HT-29 (cell line): ENCODE measurements at regions not wholly inside any gene's neighbourhood (a gene's known extent, or its start where the extent isn't known, plus 50 kb on each side); places are given as distances from the start of the nearest gene placed in this dataset.

Experiments used
- DNase-seq: peaks from one replicate; pipeline ENCODE4 v3.0.0-alpha.2; 2015; ENCODE audit warnings: low spot score

DNA sequence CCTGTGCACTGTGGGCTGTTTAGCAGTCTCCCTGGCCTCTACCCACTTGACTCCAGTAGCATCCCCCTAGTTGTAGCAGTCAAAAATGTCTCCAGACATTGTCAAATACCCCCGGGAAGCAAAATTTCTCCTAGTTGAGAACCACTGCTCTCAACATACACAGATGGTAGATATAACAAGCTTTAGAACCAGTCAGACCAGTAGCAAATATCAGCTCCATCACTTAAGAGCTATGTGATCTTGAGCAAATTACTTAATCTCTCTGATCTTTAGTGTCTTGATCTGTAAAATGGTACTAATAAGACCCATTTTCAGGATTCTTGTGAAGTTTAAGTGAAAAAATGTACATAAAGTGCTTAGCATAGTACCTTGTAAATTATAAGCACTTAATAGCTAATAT, 96.2 kb downstream of the DUSP6 start:
- no peak for DNase-seq

- DNase-seq = no peak
These were observed 98.8 kb downstream of the DUSP6 start for GRCh38 chr12:89253488-89253887.

- no peak for DNase-seq
These were observed 100.0 kb downstream of the DUSP6 start for GRCh38 chr12:89252284-89252683.

- no peak for DNase-seq
These were observed 100.7 kb downstream of the DUSP6 start for GRCh38 chr12:89251342-89252271.

DNA sequence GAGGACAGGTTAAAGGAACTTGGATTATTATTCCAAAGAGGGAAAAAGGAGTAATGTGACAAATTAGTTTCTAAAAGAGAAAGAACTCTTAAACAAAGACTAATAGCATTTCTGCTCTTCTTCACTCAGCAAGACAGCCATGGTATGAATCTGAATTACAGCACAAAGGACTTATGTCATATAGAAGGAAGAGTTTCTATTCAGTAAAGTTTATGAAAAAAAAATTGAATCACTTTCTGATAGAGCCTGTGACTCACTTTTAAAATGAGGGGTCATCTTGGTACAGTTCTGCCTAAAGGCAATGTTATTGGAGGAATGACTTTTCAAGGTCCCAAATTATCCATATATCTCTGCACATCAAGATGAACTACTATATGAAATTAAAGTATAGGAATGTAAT, 101.7 kb downstream of the DUSP6 start:
- DNase-seq = no peak

DNA sequence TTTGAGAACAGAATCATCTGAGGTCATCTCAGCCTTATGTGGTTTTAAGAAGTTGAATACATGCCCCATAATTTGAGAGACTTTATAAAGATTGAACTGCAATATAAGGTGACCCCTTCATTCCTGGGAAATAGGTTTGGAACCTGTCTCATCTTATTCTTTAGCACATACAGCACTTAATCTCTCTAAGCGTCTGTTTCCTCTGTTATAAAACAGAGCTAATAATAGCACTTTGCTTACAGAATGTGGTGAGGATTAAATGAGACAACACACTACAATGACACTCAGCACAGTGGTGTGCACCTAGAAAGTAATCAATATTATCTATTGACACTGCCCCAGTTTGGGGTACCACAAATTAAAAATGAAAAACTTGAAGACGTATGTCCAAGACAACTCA, 102.1 kb downstream of the DUSP6 start:
- DNase-seq = no peak

DNA sequence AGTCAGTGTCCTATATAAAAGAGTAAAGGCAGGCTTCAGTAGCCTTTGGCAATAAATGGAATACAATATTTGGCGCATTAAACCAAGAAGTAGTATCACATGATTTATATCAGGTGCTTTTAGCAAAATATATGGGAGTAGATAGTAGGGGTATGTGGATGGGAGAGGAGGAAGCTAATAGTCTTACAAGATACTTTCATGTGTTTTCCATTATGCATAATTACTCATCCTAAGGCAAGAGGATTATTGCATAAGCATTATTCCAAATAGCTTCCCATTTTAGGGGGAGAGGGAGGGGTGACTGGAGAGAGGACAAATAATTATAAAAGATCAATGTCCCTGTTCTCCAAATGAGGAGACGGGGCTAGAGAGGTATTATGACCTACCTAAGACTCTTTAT, 104.3 kb downstream of the DUSP6 start:
- DNase-seq = no peak

- peak; percentile 42 for DNase-seq
These were observed 104.8 kb downstream of the DUSP6 start for GRCh38 chr12:89247541-89247942.

DNA sequence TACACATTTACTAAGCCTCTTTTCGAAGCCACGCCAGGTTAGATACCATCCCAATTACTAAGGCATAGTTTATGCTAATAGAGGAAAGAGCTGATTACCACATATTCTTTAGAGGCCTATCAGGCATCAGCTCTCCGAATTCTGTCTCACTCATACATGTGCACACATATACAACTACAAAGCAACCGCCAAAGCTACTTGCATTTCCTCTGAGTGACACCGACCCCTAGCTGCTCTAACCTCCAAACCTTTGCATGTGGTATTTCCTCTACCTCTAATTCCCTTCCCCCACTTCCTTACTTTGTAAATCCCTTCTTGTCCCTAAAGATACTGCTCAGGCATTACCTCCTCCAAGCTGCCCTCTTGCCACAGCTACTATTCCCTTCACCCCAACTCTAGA, 107.2 kb downstream of the DUSP6 start:
- no peak for DNase-seq

GRCh38 chr12:89244536-89244935, 107.8 kb downstream of the DUSP6 start:
- no peak for DNase-seq

- DNase-seq = no peak
These were observed 108.5 kb downstream of the DUSP6 start for GRCh38 chr12:89243771-89244170.

DNA sequence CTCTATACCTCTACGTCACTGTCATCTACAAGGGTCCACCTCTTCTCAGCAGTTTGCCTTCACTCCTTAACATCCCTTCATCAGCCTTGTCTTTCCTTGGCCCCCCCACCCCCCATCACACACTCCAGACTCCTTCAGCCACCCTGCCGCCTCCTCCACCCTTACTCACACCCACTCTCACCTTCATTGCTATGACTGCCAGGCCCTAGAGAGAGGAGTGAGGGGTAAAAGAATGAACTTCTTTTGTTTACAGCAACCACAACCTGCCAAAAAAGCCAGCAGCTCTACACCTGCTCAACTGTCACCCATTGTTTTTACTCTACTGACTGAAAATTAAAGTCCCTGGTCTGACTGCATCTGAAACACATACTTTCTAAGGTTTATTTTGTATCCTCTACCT, 112.8 kb downstream of the DUSP6 start:
- DNase-seq = no peak

GRCh38 chr12:89238593-89238992, 113.7 kb downstream of the DUSP6 start:
- no peak for DNase-seq

DNA sequence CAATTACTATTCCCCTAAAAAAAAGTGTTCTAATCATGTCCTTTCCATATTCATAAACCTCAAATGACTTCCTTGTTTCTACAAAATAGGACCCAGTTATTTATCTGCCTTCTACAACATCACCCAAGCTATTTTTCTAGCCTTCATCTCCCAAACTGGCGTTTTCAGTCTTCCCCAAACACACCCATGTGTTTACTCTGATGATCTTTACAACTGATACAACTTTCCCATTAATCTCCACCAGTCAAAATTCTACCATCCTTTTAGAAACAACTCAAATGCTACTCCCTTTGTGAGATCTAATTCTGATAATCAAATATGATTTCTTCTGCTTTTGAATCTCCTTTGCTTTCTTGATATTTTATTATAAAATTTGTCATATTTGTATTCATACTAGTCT, 114.5 kb downstream of the DUSP6 start:
- no peak for DNase-seq

- peak; percentile 92 for DNase-seq
These were observed 115.4 kb downstream of the DUSP6 start for GRCh38 chr12:89236748-89237383.

- DNase-seq = no peak
These were observed 116.1 kb downstream of the DUSP6 start for GRCh38 chr12:89236237-89236636.

DNA sequence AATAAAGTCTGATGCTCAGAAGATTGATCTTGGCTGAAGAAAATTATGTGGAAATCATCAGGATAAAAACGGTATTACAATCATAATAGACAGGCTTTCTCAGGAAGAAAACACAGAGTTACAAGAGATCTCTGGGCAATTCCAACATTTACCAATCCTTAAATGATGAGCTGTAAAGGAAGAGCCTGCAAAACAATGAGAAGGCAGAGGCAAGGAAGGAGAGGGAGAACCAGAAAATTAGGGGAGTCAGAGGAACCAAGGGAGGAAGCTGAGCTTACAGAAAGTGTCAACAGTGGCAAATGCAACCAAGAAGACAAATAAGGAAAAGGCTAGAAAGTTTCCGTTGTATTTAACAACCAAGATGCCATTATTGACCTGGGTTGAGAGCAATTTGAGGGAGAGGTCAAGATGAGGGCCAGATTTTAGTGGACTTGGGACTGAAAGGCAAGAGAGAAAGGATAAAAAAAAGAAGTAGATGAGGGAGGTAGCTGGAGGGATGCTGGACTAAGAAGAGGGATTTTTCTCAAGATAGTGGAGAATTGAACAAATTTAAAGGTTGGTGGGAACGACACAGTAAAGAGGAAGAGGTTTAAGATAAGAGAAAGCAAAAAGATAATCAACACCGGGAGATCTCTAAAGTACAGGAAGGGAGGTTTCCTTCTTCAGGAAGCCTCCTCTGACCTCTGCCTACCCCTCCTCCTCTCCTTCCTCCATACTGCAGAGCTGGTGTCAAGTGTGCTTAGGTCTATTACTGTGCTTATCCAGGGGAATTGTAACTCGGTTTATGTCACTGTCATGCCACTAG, 116.9 kb downstream of the DUSP6 start:
- DNase-seq = no peak

- DNase-seq = no peak
These were observed 117.8 kb downstream of the DUSP6 start for GRCh38 chr12:89234324-89235114.

GRCh38 chr12:89231686-89232085, 120.6 kb downstream of the DUSP6 start:
- DNase-seq = no peak

DNA sequence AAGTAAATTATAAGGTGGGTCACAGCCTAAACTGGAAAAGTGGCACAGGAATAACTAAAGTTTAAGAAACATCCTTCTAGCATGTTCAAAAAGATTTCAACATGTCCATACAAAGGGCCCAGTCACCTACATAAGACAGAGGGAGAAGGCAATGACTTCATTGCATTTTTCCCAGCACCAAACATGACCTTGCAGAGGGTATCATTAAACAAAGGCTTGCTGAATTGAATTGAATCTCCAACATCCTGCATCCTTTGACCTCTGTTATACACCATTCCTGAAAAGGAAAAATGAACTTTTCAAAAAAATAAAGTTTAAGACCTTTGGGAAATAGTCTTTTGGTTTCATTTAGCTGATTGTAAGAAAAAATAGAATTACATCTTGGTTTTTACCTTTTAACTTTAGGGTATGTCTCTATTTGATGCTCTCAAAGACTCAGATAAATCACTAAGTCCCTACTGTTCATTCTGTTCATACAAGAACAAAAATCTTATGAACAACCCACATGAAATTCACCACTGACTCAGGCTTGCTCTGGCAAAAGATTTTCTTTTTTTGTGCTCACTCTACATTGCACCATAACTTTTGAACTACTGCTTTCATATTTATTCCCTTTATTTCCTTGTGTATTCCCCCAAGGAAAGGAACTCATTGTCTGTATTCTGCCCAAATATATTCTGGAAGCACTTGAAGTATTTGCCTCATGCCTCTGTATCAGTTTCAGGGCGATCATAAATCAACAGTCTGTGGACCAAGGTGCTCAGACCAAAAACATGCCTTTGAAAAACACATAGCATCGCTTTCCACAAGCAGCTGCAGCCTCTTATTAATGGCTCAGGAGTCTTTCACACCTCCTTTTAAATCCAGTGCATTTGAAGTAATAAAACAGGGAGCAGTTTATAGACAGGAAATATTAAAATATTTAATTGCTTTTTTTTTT, 121.7 kb downstream of the DUSP6 start:
- peak; percentile 34 for DNase-seq
